GM23338 (cell line): ENCODE measurements at regions not wholly inside any gene's neighbourhood (a gene's known extent, or its start where the extent isn't known, plus 50 kb on each side); places are given as distances from the start of the nearest gene placed in this dataset.

Experiments used
- ATAC-seq: fragments of 200-7000 bp; cut with Tn5 transposase; 3 replicates; pipeline ENCODE4 v1.9.1; 2020
- DNase-seq: peaks from one replicate; pipeline ENCODE4 v3.0.0-alpha.2; 2015; ENCODE audit warnings: low spot score
- H2AFZ ChIP-seq: fragments of 200-600 bp; sonication (generic); 2 replicates; pipeline ENCODE4 v1.8.0; 2016; ENCODE audit warnings: antibody characterized with exemption, mild to moderate bottlenecking, moderate library complexity
- H3F3A ChIP-seq: fragments of 200-600 bp; sonication (generic); replicated peaks from 2 replicates; pipeline ENCODE4 v1.8.0; 2017; ENCODE audit warnings: antibody characterized with exemption, mixed run types, low read depth
- H3K27ac ChIP-seq: fragments of 200-600 bp; sonication (generic); 2 replicates; pipeline ENCODE4 v1.6.1; 2016; ENCODE audit warnings: low read depth
- H3K27me3 ChIP-seq: fragments of 200-600 bp; sonication (generic); 2 replicates; pipeline ENCODE4 v1.8.0; 2016; ENCODE audit warnings: mild to moderate bottlenecking, mixed run types, moderate library complexity; ENCODE audit not compliant: insufficient read depth
- H3K36me3 ChIP-seq: fragments of 200-600 bp; sonication (generic); 2 replicates; pipeline ENCODE4 v1.8.0; 2016; ENCODE audit warnings: mild to moderate bottlenecking; ENCODE audit not compliant: insufficient read depth
- H3K4me1 ChIP-seq: fragments of 200-600 bp; sonication (generic); 2 replicates; pipeline ENCODE4 v1.8.0; 2016; ENCODE audit warnings: mild to moderate bottlenecking, moderate library complexity; ENCODE audit not compliant: insufficient read depth
- H3K4me2 ChIP-seq: fragments of 200-600 bp; sonication (generic); 2 replicates; pipeline ENCODE4 v1.7.1; 2017; ENCODE audit warnings: mixed run types
- H3K4me3 ChIP-seq: fragments of 200-600 bp; sonication (generic); 2 replicates; pipeline ENCODE4 v1.6.1; 2016; ENCODE audit warnings: mixed run types
- H3K79me2 ChIP-seq: fragments of 200-600 bp; sonication (generic); replicated peaks from 2 replicates; pipeline ENCODE4 v1.8.0; 2017; ENCODE audit warnings: mild to moderate bottlenecking; ENCODE audit not compliant: insufficient read depth
- H3K9me2 ChIP-seq: fragments of 200-600 bp; sonication (generic); 2 replicates; pipeline ENCODE4 v1.8.0; 2017; ENCODE audit not compliant: insufficient read depth
- H4K20me1 ChIP-seq: fragments of 200-600 bp; sonication (generic); replicated peaks from 2 replicates; pipeline ENCODE4 v1.8.0; 2017; ENCODE audit warnings: mild to moderate bottlenecking; ENCODE audit not compliant: insufficient read depth
- H3K27ac Mint-ChIP-seq: 2 replicates; pipeline ENCODE4 v1.8.0; 2020; ENCODE audit warnings: inconsistent platforms, mild to moderate bottlenecking, moderate library complexity, mixed read lengths
- H3K27me3 Mint-ChIP-seq: 3 replicates; pipeline ENCODE4 v1.8.0; 2022; ENCODE audit warnings: low read depth, mild to moderate bottlenecking, moderate library complexity, mixed read lengths, inconsistent platforms; ENCODE audit not compliant: insufficient read depth, poor library complexity
- H3K36me3 Mint-ChIP-seq: 3 replicates; pipeline ENCODE4 v1.8.0; 2021; ENCODE audit warnings: low read depth, mild to moderate bottlenecking, inconsistent platforms, moderate library complexity, mixed read lengths
- H3K4me1 Mint-ChIP-seq: 3 replicates; pipeline ENCODE4 v1.8.0; 2020; ENCODE audit warnings: mild to moderate bottlenecking, inconsistent platforms, mixed read lengths
- H3K4me3 Mint-ChIP-seq: 3 replicates; pipeline ENCODE4 v1.8.0; 2021; ENCODE audit warnings: moderate library complexity, mild to moderate bottlenecking, inconsistent platforms, mixed read lengths
- H3K9me3 Mint-ChIP-seq: 3 replicates; pipeline ENCODE4 v1.8.0; 2020; ENCODE audit warnings: moderate library complexity, mild to moderate bottlenecking, inconsistent platforms, mixed read lengths
- CREB1 ChIP-seq: fragments of 250-450 bp; sonication (Bioruptor Pico); IDR thresholded peaks from 2 replicates; pipeline ENCODE4 v1.5.0; 2020; ENCODE audit warnings: low read depth, mild to moderate bottlenecking, moderate library complexity
- ETS1 ChIP-seq: IDR thresholded peaks from 2 replicates; pipeline ENCODE4 v1.6.1; 2016; ENCODE audit warnings: antibody characterized with exemption
- EZH2 ChIP-seq: fragments of 200-600 bp; sonication (generic); IDR thresholded peaks from one replicate; pipeline ENCODE4 v1.8.0; 2017; ENCODE audit warnings: antibody characterized with exemption, mild to moderate bottlenecking, low read depth; ENCODE audit not compliant: unreplicated experiment
- NANOG ChIP-seq: IDR thresholded peaks from 2 replicates; pipeline ENCODE4 v1.6.1; 2016; ENCODE audit warnings: antibody characterized with exemption, borderline replicate concordance
- POLR2AphosphoS5 ChIP-seq: IDR thresholded peaks from 2 replicates; pipeline ENCODE4 v1.6.1; 2016; ENCODE audit warnings: antibody characterized with exemption, low read depth
- STAT1 ChIP-seq: IDR thresholded peaks from one replicate; pipeline ENCODE4 v1.6.1; 2016; ENCODE audit warnings: antibody characterized with exemption; ENCODE audit not compliant: unreplicated experiment
- ZNF114 ChIP-seq: fragments of 250-450 bp; sonication (Bioruptor Pico); IDR thresholded peaks from 2 replicates; pipeline ENCODE4 v1.5.0; 2020; ENCODE audit warnings: mild to moderate bottlenecking, moderate library complexity
- ZNF331 ChIP-seq: fragments of 250-450 bp; sonication (Bioruptor Pico); IDR thresholded peaks from 2 replicates; pipeline ENCODE4 v1.5.0; 2020; ENCODE audit warnings: low read depth, mild to moderate bottlenecking, moderate library complexity
- TF ChIP-seq, protein P1 (sequence below): fragments of 250-450 bp; sonication (Bioruptor Pico); IDR thresholded peaks from 2 replicates; pipeline ENCODE4 v1.5.0; 2020; ENCODE audit warnings: mild to moderate bottlenecking, moderate library complexity

- Histone ChIP-seq H3K9me2 (no peaks in the 10 kb centered on the region), H3K79me2 (no peaks in the 10 kb centered on the region), H3K4me3 (no peak overlapping the region), H3K27ac (no peak overlapping the region), H3K36me3 (no peaks in the 10 kb centered on the region), H3K4me2 (no peak overlapping the region), H3K27me3 (no peaks in the 10 kb centered on the region), H4K20me1 (no peaks in the 10 kb centered on the region), H2AFZ (no peak overlapping the region), H3F3A (no peaks in the 10 kb centered on the region), H3K4me1 (no peaks in the 10 kb centered on the region)
- Mint-ChIP-seq H3K27me3 (no peaks in the 10 kb centered on the region), H3K27ac (no peak overlapping the region), H3K9me3 (no peaks in the 10 kb centered on the region), H3K4me3 (no peak overlapping the region), H3K36me3 (no peaks in the 10 kb centered on the region), H3K4me1 (no peaks in the 10 kb centered on the region)
- no peak for TF ChIP-seq ZNF331 (CRISPR knock-in tag)
- TF ChIP-seq, protein P1, sequence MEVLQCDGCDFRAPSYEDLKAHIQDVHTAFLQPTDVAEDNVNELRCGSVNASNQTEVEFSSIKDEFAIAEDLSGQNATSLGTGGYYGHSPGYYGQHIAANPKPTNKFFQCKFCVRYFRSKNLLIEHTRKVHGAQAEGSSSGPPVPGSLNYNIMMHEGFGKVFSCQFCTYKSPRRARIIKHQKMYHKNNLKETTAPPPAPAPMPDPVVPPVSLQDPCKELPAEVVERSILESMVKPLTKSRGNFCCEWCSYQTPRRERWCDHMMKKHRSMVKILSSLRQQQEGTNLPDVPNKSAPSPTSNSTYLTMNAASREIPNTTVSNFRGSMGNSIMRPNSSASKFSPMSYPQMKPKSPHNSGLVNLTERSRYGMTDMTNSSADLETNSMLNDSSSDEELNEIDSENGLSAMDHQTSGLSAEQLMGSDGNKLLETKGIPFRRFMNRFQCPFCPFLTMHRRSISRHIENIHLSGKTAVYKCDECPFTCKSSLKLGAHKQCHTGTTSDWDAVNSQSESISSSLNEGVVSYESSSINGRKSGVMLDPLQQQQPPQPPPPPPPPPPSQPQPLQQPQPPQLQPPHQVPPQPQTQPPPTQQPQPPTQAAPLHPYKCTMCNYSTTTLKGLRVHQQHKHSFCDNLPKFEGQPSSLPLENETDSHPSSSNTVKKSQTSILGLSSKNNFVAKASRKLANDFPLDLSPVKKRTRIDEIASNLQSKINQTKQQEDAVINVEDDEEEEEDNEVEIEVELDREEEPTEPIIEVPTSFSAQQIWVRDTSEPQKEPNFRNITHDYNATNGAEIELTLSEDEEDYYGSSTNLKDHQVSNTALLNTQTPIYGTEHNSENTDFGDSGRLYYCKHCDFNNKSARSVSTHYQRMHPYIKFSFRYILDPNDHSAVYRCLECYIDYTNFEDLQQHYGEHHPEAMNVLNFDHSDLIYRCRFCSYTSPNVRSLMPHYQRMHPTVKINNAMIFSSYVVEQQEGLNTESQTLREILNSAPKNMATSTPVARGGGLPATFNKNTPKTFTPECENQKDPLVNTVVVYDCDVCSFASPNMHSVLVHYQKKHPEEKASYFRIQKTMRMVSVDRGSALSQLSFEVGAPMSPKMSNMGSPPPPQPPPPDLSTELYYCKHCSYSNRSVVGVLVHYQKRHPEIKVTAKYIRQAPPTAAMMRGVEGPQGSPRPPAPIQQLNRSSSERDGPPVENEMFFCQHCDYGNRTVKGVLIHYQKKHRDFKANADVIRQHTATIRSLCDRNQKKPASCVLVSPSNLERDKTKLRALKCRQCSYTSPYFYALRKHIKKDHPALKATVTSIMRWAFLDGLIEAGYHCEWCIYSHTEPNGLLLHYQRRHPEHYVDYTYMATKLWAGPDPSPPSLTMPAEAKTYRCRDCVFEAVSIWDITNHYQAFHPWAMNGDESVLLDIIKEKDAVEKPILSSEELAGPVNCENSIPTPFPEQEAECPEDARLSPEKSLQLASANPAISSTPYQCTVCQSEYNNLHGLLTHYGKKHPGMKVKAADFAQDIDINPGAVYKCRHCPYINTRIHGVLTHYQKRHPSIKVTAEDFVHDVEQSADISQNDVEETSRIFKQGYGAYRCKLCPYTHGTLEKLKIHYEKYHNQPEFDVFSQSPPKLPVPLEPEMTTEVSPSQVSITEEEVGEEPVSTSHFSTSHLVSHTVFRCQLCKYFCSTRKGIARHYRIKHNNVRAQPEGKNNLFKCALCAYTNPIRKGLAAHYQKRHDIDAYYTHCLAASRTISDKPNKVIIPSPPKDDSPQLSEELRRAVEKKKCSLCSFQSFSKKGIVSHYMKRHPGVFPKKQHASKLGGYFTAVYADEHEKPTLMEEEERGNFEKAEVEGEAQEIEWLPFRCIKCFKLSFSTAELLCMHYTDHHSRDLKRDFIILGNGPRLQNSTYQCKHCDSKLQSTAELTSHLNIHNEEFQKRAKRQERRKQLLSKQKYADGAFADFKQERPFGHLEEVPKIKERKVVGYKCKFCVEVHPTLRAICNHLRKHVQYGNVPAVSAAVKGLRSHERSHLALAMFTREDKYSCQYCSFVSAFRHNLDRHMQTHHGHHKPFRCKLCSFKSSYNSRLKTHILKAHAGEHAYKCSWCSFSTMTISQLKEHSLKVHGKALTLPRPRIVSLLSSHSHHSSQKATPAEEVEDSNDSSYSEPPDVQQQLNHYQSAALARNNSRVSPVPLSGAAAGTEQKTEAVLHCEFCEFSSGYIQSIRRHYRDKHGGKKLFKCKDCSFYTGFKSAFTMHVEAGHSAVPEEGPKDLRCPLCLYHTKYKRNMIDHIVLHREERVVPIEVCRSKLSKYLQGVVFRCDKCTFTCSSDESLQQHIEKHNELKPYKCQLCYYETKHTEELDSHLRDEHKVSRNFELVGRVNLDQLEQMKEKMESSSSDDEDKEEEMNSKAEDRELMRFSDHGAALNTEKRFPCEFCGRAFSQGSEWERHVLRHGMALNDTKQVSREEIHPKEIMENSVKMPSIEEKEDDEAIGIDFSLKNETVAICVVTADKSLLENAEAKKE, result no peak
- TF ChIP-seq POLR2AphosphoS5, result no peak
- TF ChIP-seq ETS1, result no peak
- TF ChIP-seq STAT1, result no peak
- TF ChIP-seq ZNF114, result no peak
- no peak for TF ChIP-seq NANOG
- TF ChIP-seq CREB1 (CRISPR knock-in tag), result no peak
- no peak for TF ChIP-seq EZH2
- ATAC-seq (no peak), DNase-seq (no peak)
These were observed 284.8 kb downstream of the TEX13C start for GRCh38 chrX:125604448-125604847.
